NAMALWA (cell line): ENCODE measurements at regions not wholly inside any gene's neighbourhood (a gene's known extent, or its start where the extent isn't known, plus 50 kb on each side); places are given as distances from the start of the nearest gene placed in this dataset.
"Not testable (repeated sequence)": the region's sequence is repeated elsewhere in the genome, so short reads cannot be mapped to it uniquely, and the experiment has no call there.

Experiments
- DNase-seq: peaks from one replicate; pipeline ENCODE4 v3.0.0-alpha.2; 2015; ENCODE audit warnings: low spot score

GRCh38 chr14:23898359-23898758 lies 55.2 kb upstream of the DHRS4 start:
- not testable (repeated sequence) for DNase-seq

- DNase-seq = no peak
Observed at GRCh38 chr14:23899788-23900187, 53.8 kb upstream of the DHRS4 start.

GRCh38 chr14:23903442-23903841 lies 50.1 kb upstream of the DHRS4 start:
- DNase-seq = no peak
